ENCODE measurements at regions not wholly inside any gene's neighbourhood (a gene's known extent, or its start where the extent isn't known, plus 50 kb on each side); places are given as distances from the start of the nearest gene placed in this dataset.
"Not testable (repeated sequence)": the region's sequence is repeated elsewhere in the genome, so short reads cannot be mapped to it uniquely, and the experiment has no call there.

- no peak for DNase-seq
These were observed 348.3 kb upstream of the DSEL start for GRCh38 chr18:67864677-67865340.

- DNase-seq = no peak
These were observed 345.5 kb upstream of the DSEL start for GRCh38 chr18:67862069-67862468.

GRCh38 chr18:67854340-67854739 is 337.8 kb upstream of the DSEL start:
- no peak for DNase-seq

GRCh38 chr18:67846422-67847098 is 330.0 kb upstream of the DSEL start:
- DNase-seq = no peak

- no peak for DNase-seq
These were observed 328.5 kb upstream of the DSEL start for GRCh38 chr18:67845035-67845434.

- DNase-seq = no peak
These were observed 323.9 kb upstream of the DSEL start for GRCh38 chr18:67840379-67840778.

GRCh38 chr18:67818432-67818831 is 301.9 kb upstream of the DSEL start:
- no peak for DNase-seq

- DNase-seq = no peak
These were observed 298.8 kb upstream of the DSEL start for GRCh38 chr18:67815280-67815679.

GRCh38 chr18:67813380-67814028 is 297.0 kb upstream of the DSEL start:
- DNase-seq = no peak

- no peak for DNase-seq
These were observed 288.7 kb upstream of the DSEL start for GRCh38 chr18:67805261-67805660.

GRCh38 chr18:67794521-67794920 is 278.0 kb upstream of the DSEL start:
- DNase-seq = peak; percentile 6

- no peak for DNase-seq
These were observed 274.0 kb upstream of the DSEL start for GRCh38 chr18:67790527-67790926.

- no peak for DNase-seq
These were observed 272.6 kb upstream of the DSEL start for GRCh38 chr18:67789165-67789545.

GRCh38 chr18:67788310-67789164 is 272.0 kb upstream of the DSEL start:
- no peak for DNase-seq

- no peak for DNase-seq
These were observed 266.9 kb upstream of the DSEL start for GRCh38 chr18:67783196-67783946.

- DNase-seq = no peak
These were observed 261.5 kb upstream of the DSEL start for GRCh38 chr18:67778016-67778415.

GRCh38 chr18:67776929-67777328 is 260.4 kb upstream of the DSEL start:
- DNase-seq = no peak

GRCh38 chr18:67771271-67771670 is 254.8 kb upstream of the DSEL start:
- DNase-seq = no peak

GRCh38 chr18:67770520-67770919 is 254.0 kb upstream of the DSEL start:
- DNase-seq = no peak

- DNase-seq = no peak
These were observed 250.4 kb upstream of the DSEL start for GRCh38 chr18:67766930-67767329.

- DNase-seq = not testable (repeated sequence)
These were observed 235.7 kb upstream of the DSEL start for GRCh38 chr18:67752211-67752610.

GRCh38 chr18:67742954-67743353 is 226.4 kb upstream of the DSEL start:
- no peak for DNase-seq

All from skin of body (tissue), 1 donor.